Loucy (cell line): ENCODE measurements at regions not wholly inside any gene's neighbourhood (a gene's known extent, or its start where the extent isn't known, plus 50 kb on each side); places are given as distances from the start of the nearest gene placed in this dataset.

Experiments
- H2AFZ ChIP-seq: fragments of 200-600 bp; sonication (generic); 2 replicates; pipeline ENCODE4 v1.6.0; 2016; ENCODE audit warnings: antibody characterized with exemption, mild to moderate bottlenecking, low read length, moderate library complexity
- H3F3A ChIP-seq: fragments of 200-600 bp; 2 replicates; pipeline ENCODE4 v1.6.0; 2016; ENCODE audit warnings: antibody characterized with exemption, low read depth, mild to moderate bottlenecking
- H3K27me3 ChIP-seq: fragments of 200-600 bp; sonication (generic); 2 replicates; pipeline ENCODE4 v1.6.1; 2014; ENCODE audit warnings: low read length, mild to moderate bottlenecking; ENCODE audit not compliant: insufficient read depth, poor library complexity, severe bottlenecking
- H3K36me3 ChIP-seq: fragments of 200-600 bp; sonication (generic); 2 replicates; pipeline ENCODE4 v1.6.1; 2016; ENCODE audit warnings: low read length; ENCODE audit not compliant: insufficient read depth
- H3K4me1 ChIP-seq: fragments of 200-600 bp; sonication (generic); 2 replicates; pipeline ENCODE4 v1.5.1; 2014; ENCODE audit warnings: low read length, mild to moderate bottlenecking; ENCODE audit not compliant: insufficient read depth, poor library complexity, severe bottlenecking
- H3K4me2 ChIP-seq: fragments of 200-600 bp; sonication (generic); 2 replicates; pipeline ENCODE4 v1.6.0; 2014; ENCODE audit warnings: antibody characterized with exemption, low read length, low read depth, mild to moderate bottlenecking; ENCODE audit not compliant: poor library complexity, severe bottlenecking
- H3K4me3 ChIP-seq: fragments of 200-600 bp; sonication (generic); 2 replicates; pipeline ENCODE4 v1.5.1; 2014; ENCODE audit warnings: low read length, mild to moderate bottlenecking, mixed read lengths; ENCODE audit not compliant: poor library complexity, severe bottlenecking
- H3K79me2 ChIP-seq: fragments of 200-600 bp; sonication (generic); 2 replicates; pipeline ENCODE4 v1.6.1; 2014; ENCODE audit warnings: low read length; ENCODE audit not compliant: insufficient read depth
- H3K9ac ChIP-seq: fragments of 200-600 bp; sonication (generic); 2 replicates; pipeline ENCODE4 v1.6.0; 2014; ENCODE audit warnings: mild to moderate bottlenecking, low read depth, low read length, moderate library complexity; ENCODE audit not compliant: poor library complexity, severe bottlenecking
- H3K9me2 ChIP-seq: fragments of 200-600 bp; sonication (generic); replicated peaks from 2 replicates; pipeline ENCODE4 v1.6.1; 2016; ENCODE audit warnings: low read depth, low read length, mixed read lengths
- H3K9me3 ChIP-seq: fragments of 200-600 bp; sonication (generic); 2 replicates; pipeline ENCODE4 v1.6.1; 2014; ENCODE audit warnings: mild to moderate bottlenecking, antibody characterized with exemption, low read length, low read depth; ENCODE audit not compliant: insufficient read depth
- H4K20me1 ChIP-seq: fragments of 200-600 bp; sonication (generic); 2 replicates; pipeline ENCODE4 v1.6.0; 2014; ENCODE audit warnings: antibody characterized with exemption, low read length, mild to moderate bottlenecking; ENCODE audit not compliant: insufficient read depth, poor library complexity, severe bottlenecking
- EZH2phosphoT487 ChIP-seq: fragments of 200-600 bp; IDR thresholded peaks from 2 replicates; pipeline ENCODE4 v1.6.1; 2018; ENCODE audit warnings: antibody characterized with exemption, mild to moderate bottlenecking, moderate library complexity, borderline replicate concordance
- TF ChIP-seq, protein P1 (sequence below): fragments of 200-600 bp; sonication (generic); conservative IDR thresholded peaks from 2 replicates; pipeline ENCODE4 v1.5.1; 2014; ENCODE audit warnings: mild to moderate bottlenecking, antibody characterized with exemption, low read length

DNA sequence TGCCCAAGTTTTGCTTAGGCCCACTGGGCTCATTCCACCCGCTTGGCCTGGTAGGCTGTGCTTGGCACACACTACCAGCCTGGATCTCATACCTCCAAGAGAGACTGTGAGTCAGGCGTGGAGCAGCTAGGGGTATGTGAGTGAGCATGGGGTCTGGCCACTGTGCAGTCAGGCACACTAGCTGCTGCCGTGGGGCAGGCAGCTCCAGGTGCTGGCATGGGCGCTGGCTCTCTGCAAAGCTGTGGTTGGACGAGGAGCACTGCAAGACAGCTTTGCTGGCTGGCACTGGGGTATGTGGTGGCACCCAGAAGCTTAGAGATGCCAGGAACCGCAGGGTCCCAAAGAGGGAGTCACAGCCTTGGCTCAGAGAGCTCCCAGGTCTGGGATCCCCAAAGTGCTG, 377.8 kb downstream of the KCTD8 start:
- Histone ChIP-seq H2AFZ (no peak overlapping the region), H3K79me2 (no peaks in the 10 kb centered on the region), H3K9ac (no peak overlapping the region), H3K4me3 (no peak overlapping the region), H3K9me2 (no peaks in the 10 kb centered on the region), H3F3A (no peaks in the 10 kb centered on the region), H3K27me3 (no peaks in the 10 kb centered on the region), H4K20me1 (no peaks in the 10 kb centered on the region), H3K9me3 (no peaks in the 10 kb centered on the region; the same call in 1 of the 2 replicates), H3K4me2 (no peak overlapping the region), H3K36me3 (no peaks in the 10 kb centered on the region), H3K4me1 (no peaks in the 10 kb centered on the region)
- TF ChIP-seq EZH2phosphoT487 = no peak
- TF ChIP-seq, protein P1, sequence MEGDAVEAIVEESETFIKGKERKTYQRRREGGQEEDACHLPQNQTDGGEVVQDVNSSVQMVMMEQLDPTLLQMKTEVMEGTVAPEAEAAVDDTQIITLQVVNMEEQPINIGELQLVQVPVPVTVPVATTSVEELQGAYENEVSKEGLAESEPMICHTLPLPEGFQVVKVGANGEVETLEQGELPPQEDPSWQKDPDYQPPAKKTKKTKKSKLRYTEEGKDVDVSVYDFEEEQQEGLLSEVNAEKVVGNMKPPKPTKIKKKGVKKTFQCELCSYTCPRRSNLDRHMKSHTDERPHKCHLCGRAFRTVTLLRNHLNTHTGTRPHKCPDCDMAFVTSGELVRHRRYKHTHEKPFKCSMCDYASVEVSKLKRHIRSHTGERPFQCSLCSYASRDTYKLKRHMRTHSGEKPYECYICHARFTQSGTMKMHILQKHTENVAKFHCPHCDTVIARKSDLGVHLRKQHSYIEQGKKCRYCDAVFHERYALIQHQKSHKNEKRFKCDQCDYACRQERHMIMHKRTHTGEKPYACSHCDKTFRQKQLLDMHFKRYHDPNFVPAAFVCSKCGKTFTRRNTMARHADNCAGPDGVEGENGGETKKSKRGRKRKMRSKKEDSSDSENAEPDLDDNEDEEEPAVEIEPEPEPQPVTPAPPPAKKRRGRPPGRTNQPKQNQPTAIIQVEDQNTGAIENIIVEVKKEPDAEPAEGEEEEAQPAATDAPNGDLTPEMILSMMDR = no peak

DNA sequence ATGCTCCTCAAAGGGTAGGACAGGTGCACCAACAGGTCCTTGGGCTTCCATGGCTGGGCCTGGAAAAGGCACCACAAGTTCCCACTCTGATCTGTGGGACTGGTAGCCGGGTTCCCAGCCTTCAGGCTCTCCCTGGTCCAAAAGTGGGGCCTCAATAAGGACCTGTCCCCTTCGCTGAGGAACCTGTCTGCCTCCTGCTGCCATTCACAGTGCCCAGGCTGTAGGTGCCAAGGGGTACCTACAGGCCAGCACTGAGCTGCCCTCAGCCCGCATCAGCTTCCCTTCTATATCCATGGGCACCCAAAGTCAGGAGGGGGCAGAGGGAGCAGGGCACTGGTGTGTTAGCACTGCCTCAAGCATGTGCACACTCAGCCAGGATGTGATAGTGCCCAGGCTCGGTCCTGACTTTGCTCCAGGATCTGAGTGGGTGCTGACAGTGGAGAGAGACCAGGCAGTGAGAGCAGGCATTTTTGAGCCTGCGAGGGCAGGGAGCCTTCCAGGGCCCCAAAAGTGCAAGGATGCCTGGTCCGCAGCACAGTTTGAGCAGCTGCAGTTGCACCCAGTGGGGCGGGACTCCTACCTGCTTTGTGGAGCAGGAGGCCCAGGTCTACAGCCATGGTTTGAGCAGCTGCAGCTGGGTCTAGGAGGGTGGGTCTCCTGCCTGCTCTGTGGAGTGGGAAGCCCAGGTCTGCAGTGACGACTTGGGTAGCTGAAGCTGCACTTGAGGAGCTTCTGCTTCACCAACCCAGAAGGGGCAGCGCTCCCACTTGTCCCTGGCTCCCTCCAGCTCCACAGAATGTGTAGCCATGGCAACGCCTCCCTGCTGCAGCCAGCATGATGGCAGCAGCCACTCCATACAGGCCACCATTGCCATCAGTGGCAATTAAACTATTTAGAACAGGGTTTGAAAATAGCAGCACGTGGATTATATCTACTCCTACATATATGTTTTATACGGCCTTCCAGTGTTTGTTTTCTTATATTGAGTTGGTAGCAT, 376.4 kb downstream of the KCTD8 start:
- Histone ChIP-seq H3K79me2 (no peaks in the 10 kb centered on the region), H3K4me3 (no peak overlapping the region), H3K36me3 (no peaks in the 10 kb centered on the region), H3K4me2 (no peak overlapping the region), H4K20me1 (no peaks in the 10 kb centered on the region), H3K4me1 (no peaks in the 10 kb centered on the region), H2AFZ (no peak overlapping the region), H3K9ac (no peak overlapping the region), H3F3A (no peaks in the 10 kb centered on the region), H3K9me2 (no peaks in the 10 kb centered on the region), H3K27me3 (no peaks in the 10 kb centered on the region), H3K9me3 (no peaks in the 10 kb centered on the region; the same call in 1 of the 2 replicates)
- no peak for TF ChIP-seq EZH2phosphoT487
- TF ChIP-seq, protein P1 = no peak

DNA sequence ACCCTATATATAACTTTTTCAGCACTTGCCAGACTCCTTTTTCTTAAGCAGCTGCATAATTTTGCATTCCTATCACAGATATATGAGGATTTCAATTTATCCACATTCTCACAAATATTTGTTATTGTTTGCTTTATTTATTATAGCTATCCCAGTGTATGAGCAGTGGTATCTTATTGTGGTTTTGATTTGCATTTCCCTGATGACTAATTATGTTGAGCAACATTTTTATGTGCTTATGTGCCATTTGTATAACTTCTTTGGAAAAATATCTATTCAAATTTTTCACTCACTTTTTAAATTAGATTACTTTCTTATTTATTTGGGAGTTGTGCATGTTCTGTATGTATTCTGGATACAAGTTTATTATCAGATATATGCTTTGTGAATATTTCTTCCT, 361.9 kb downstream of the KCTD8 start:
- no peaks in the 10 kb centered on the region for H3K4me1 ChIP-seq
- H3K9me2 ChIP-seq = no peaks in the 10 kb centered on the region
- no peaks in the 10 kb centered on the region for H3K36me3 ChIP-seq
- no peak overlapping the region for H3K4me3 ChIP-seq
- H3K9me3 ChIP-seq = no peaks in the 10 kb centered on the region
- no peak overlapping the region for H3K4me2 ChIP-seq
- H2AFZ ChIP-seq = no peak overlapping the region
- H3K79me2 ChIP-seq = no peaks in the 10 kb centered on the region
- H3F3A ChIP-seq = no peaks in the 10 kb centered on the region
- no peak overlapping the region for H3K9ac ChIP-seq
- H4K20me1 ChIP-seq = no peaks in the 10 kb centered on the region
- no peaks in the 10 kb centered on the region for H3K27me3 ChIP-seq
- TF ChIP-seq, protein P1 = no peak
- no peak for TF ChIP-seq EZH2phosphoT487
